GM19025 (cell line): ENCODE measurements at regions not wholly inside any gene's neighbourhood (a gene's known extent, or its start where the extent isn't known, plus 50 kb on each side); places are given as distances from the start of the nearest gene placed in this dataset.

Experiments used
- ATAC-seq: cut with Tn5 transposase; IDR thresholded peaks from one replicate; pipeline ENCODE4 v1.9.1; 2021; ENCODE audit warnings: mild to moderate bottlenecking, low read depth, moderate library complexity; ENCODE audit not compliant: unreplicated experiment

GRCh38 chr9:88783711-88784083 is 207.6 kb upstream of the S1PR3 start:
- ATAC-seq: no peak

- no peak for ATAC-seq
Observed at GRCh38 chr9:88784960-88785359, 206.3 kb upstream of the S1PR3 start.

GRCh38 chr9:88786291-88787079 is 204.8 kb upstream of the S1PR3 start:
- no peak for ATAC-seq

GRCh38 chr9:88789785-88790184 is 201.5 kb upstream of the S1PR3 start:
- no peak for ATAC-seq

GRCh38 chr9:88791105-88791805 is 200.0 kb upstream of the S1PR3 start:
- ATAC-seq: no peak

- ATAC-seq: no peak
Observed at GRCh38 chr9:88792502-88792901, 198.8 kb upstream of the S1PR3 start.

GRCh38 chr9:88794100-88794499 is 197.2 kb upstream of the S1PR3 start:
- ATAC-seq: no peak

GRCh38 chr9:88796947-88797346 is 194.3 kb upstream of the S1PR3 start:
- ATAC-seq: no peak

- no peak for ATAC-seq
Observed at GRCh38 chr9:88798476-88798875, 192.8 kb upstream of the S1PR3 start.

- ATAC-seq: no peak
Observed at GRCh38 chr9:88799541-88800328, 191.5 kb upstream of the S1PR3 start.

- no peak for ATAC-seq
Observed at GRCh38 chr9:88800329-88800682, 191.0 kb upstream of the S1PR3 start.

- ATAC-seq: no peak
Observed at GRCh38 chr9:88801214-88801796, 190.0 kb upstream of the S1PR3 start.

- ATAC-seq: no peak
Observed at GRCh38 chr9:88802533-88802932, 188.7 kb upstream of the S1PR3 start.

GRCh38 chr9:88803546-88804253 is 187.6 kb upstream of the S1PR3 start:
- ATAC-seq: no peak

- no peak for ATAC-seq
Observed at GRCh38 chr9:88804254-88804596, 187.0 kb upstream of the S1PR3 start.

- ATAC-seq: no peak
Observed at GRCh38 chr9:88805217-88805943, 185.9 kb upstream of the S1PR3 start.

- no peak for ATAC-seq
Observed at GRCh38 chr9:88807426-88807825, 183.8 kb upstream of the S1PR3 start.

GRCh38 chr9:88808019-88808656 is 183.1 kb upstream of the S1PR3 start:
- no peak for ATAC-seq

- no peak for ATAC-seq
Observed at GRCh38 chr9:88808761-88809354, 182.4 kb upstream of the S1PR3 start.
